GM12865 (cell line): ENCODE measurements at regions not wholly inside any gene's neighbourhood (a gene's known extent, or its start where the extent isn't known, plus 50 kb on each side); places are given as distances from the start of the nearest gene placed in this dataset.

ENCODE experiments used
- DNase-seq: peaks from one replicate; pipeline ENCODE4 v3.0.0; 2010; ENCODE audit warnings: low read depth
- H3K4me3 ChIP-seq: 2 replicates; pipeline ENCODE4 v1.5.1; 2011; ENCODE audit warnings: mild to moderate bottlenecking, low read depth, low read length, control low read depth
- CTCF ChIP-seq: IDR thresholded peaks from 2 replicates; pipeline ENCODE4 v1.5.1; 2011; ENCODE audit warnings: low read length, control low read depth, low read depth, inconsistent platforms; ENCODE audit not compliant: insufficient read depth; ENCODE audit errors: missing control alignments

- DNase-seq = no peak
- TF ChIP-seq CTCF = no peak
- H3K4me3 ChIP-seq = no peak overlapping the region
Measured at GRCh38 chr6:44006123-44006871, 121.0 kb downstream of the MRPL14 start.

GRCh38 chr6:44005507-44005903, 121.7 kb downstream of the MRPL14 start:
- TF ChIP-seq CTCF = no peak
- DNase-seq = no peak
- H3K4me3 ChIP-seq = no peak overlapping the region

- no peak overlapping the region for H3K4me3 ChIP-seq
- peak; percentile 48 for DNase-seq
Measured at GRCh38 chr6:44004625-44005506, 122.4 kb downstream of the MRPL14 start.

GRCh38 chr6:44004136-44004535, 123.1 kb downstream of the MRPL14 start:
- no peak for TF ChIP-seq CTCF
- H3K4me3 ChIP-seq = no peak overlapping the region
- no peak for DNase-seq

More at GRCh38 chr6:44004625-44005506, 122.4 kb downstream of the MRPL14 start:
- TF ChIP-seq CTCF = peak; percentile 40

- peak overlapping the region; percentile 62 for H3K4me3 ChIP-seq
- DNase-seq = peak; percentile 63
- TF ChIP-seq CTCF = no peak
Measured at GRCh38 chr6:44003345-44004061, 123.7 kb downstream of the MRPL14 start.

- peak; percentile 70 for DNase-seq
- H3K4me3 ChIP-seq = peak overlapping the region; percentile 62
- TF ChIP-seq CTCF = peak; percentile 10
Measured at GRCh38 chr6:44002593-44003344, 124.5 kb downstream of the MRPL14 start.
